ENCODE measurements at regions not wholly inside any gene's neighbourhood (a gene's known extent, or its start where the extent isn't known, plus 50 kb on each side); places are given as distances from the start of the nearest gene placed in this dataset.

DNA sequence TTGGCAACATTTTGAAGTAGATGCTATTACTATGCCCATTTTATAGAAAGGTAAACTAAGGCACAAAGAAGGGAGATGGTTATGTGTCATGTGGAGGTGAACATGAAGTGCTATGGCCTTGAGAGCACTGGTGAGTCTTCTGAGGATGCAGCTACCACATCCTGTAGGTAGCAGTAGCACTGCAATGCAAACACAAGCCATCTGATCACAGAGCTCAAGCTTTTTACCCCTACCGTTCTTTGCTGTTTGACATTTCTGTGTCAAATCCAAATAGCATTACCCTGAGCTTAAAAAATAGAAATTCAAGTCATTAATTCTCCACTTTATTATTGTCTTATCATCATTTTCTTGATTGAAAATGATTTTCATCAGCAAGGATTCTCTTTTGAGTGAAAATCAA, 382.9 kb downstream of the KCTD12 start:
- no peak for DNase-seq
- H3K27ac ChIP-seq, result no peak overlapping the region
- 88 to 94% methylated on average over 1 of the region's 1 CpG for WGBS, 2 donors
- no peak overlapping the region for H3K4me3 ChIP-seq
- ATAC-seq, result no peak
- H3K9me3 ChIP-seq, result no peaks in the 10 kb centered on the region
- no peaks in the 10 kb centered on the region for H3K36me3 ChIP-seq
- H3K4me1 ChIP-seq, result no peaks in the 10 kb centered on the region
- H3K27me3 ChIP-seq, result no peaks in the 10 kb centered on the region
- intact Hi-C loops (cut with DNase I), result no loop called here
- TF ChIP-seq, protein P1, sequence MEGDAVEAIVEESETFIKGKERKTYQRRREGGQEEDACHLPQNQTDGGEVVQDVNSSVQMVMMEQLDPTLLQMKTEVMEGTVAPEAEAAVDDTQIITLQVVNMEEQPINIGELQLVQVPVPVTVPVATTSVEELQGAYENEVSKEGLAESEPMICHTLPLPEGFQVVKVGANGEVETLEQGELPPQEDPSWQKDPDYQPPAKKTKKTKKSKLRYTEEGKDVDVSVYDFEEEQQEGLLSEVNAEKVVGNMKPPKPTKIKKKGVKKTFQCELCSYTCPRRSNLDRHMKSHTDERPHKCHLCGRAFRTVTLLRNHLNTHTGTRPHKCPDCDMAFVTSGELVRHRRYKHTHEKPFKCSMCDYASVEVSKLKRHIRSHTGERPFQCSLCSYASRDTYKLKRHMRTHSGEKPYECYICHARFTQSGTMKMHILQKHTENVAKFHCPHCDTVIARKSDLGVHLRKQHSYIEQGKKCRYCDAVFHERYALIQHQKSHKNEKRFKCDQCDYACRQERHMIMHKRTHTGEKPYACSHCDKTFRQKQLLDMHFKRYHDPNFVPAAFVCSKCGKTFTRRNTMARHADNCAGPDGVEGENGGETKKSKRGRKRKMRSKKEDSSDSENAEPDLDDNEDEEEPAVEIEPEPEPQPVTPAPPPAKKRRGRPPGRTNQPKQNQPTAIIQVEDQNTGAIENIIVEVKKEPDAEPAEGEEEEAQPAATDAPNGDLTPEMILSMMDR (IDR thresholded peaks at IDR 0.05), result no peak

DNA sequence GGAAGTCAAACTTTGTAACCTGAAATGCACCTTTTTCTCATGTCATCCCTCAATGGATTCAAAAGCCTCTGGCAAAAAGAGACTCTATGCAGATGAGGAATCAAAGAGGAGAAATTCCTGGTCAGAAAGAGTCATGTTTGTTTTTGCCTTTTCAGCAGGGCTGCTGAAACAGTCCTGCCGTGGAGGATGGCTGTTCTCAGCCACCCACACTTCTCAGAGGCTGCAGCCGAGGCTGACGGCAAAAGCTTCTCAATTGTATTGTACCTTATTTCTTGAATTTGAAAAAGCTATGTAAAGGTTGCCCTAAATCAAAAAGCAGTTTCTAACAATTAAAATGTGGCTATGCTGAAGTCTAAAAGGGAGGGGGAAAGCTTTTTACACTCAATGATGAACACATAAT, 385.3 kb downstream of the KCTD12 start:
- H3K4me1 ChIP-seq, result peaks cover 0 to 4% (median 0%) of the 10 kb centered on the region in 9 donors
- ATAC-seq (no peak), DNase-seq (no peak)
- H3K9me3 ChIP-seq, result no peaks in the 10 kb centered on the region
- no peak overlapping the region for H3K4me3 ChIP-seq
- intact Hi-C loops (cut with DNase I), result no loop called here
- H3K27me3 ChIP-seq, result no peaks in the 10 kb centered on the region
- WGBS, 2 donors, result 68 to 75% methylated on average over 3 of the region's 3 CpGs
- no peaks in the 10 kb centered on the region for H3K36me3 ChIP-seq
- H3K27ac ChIP-seq, result no peak overlapping the region
- TF ChIP-seq, protein P1 (IDR thresholded peaks at IDR 0.05), result no peak

DNA sequence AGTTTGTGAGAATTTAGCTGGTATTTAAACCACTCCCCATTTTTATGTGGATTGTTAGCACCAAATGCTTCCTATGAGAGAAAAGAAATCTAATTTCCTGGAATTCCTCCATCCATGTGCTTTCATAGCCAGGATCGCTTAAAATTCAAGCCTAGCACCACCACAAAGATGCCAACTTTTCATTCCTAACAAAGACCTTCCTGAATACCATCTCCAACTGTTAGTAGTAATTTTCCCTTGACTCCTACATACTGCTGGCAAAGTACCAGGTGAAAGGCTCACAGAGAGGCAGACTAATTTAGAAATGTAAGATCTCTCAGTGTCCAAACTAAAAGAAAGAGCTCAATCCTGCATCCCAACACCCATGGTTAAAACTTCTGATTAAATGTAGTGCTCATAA, 386.3 kb downstream of the KCTD12 start:
- TF ChIP-seq, protein P1 (IDR thresholded peaks at IDR 0.05), result no peak
- no peak overlapping the region for H3K27ac ChIP-seq
- no peak overlapping the region for H3K4me3 ChIP-seq
- H3K27me3 ChIP-seq, result no peaks in the 10 kb centered on the region
- DNase-seq, result no peak
- intact Hi-C loops (cut with DNase I), result no loop called here
- H3K9me3 ChIP-seq, result no peaks in the 10 kb centered on the region
- peaks cover 0 to 4% (median 0%) of the 10 kb centered on the region in 9 donors for H3K4me1 ChIP-seq
- WGBS, 2 donors, result 55 to 76% methylated on average over 1 of the region's 1 CpG
- H3K36me3 ChIP-seq, result no peaks in the 10 kb centered on the region
- no peak for ATAC-seq

DNA sequence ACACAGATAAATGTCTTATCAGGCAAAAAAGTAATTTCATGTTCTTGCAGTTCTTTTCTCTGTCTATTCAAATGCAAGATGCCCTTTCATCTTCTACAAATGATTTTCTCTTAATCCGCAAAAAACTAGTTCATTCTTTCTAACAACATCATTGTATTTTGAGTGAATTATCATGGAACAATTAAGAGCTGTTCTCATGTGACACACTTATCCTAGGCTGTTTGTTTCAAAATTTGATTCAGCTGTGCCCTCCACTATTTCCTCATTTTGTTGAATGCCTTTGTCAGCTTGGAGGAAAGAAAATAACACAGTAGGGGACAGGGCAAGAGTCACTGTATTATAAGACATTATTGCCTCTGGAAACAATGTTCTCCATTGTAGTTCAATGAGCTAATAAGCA, 396.9 kb downstream of the KCTD12 start:
- Histone ChIP-seq H3K4me1 (no peaks in the 10 kb centered on the region), H3K27ac (no peak overlapping the region), H3K9me3 (no peaks in the 10 kb centered on the region), H3K27me3 (no peaks in the 10 kb centered on the region), H3K36me3 (no peaks in the 10 kb centered on the region), H3K4me3 (no peak overlapping the region)
- DNase-seq, result no peak
- 84 to 93% methylated on average over 1 of the region's 1 CpG for WGBS, 2 donors
- TF ChIP-seq, protein P1 (IDR thresholded peaks at IDR 0.05), result no peak
- ATAC-seq, result no peak
- intact Hi-C loops (cut with DNase I), result no loop called here

DNA sequence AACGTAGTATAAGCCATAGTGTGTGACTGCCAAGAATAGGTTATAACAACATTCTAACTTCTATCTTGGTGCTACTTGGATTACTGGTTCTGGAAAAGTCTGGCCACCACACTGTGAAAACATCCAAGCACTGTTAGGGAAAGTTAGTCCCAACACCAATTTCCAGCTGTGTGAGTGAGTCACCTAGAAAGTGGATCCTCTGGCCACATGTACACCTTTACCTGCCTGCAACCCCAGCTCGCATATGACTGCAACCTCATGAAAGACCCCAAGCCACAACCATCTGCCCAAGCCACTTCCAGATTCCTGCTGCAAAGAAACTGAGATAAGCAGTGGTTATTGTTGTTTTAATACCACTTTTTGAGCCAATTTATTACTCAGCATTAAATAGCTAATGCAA, 404.5 kb downstream of the KCTD12 start:
- intact Hi-C loops (cut with DNase I), result no loop called here
- no peaks in the 10 kb centered on the region for H3K27me3 ChIP-seq
- H3K9me3 ChIP-seq, result no peaks in the 10 kb centered on the region
- H3K4me3 ChIP-seq, result no peak overlapping the region
- no peaks in the 10 kb centered on the region for H3K4me1 ChIP-seq
- H3K36me3 ChIP-seq, result no peaks in the 10 kb centered on the region
- WGBS, 2 donors, result 72 to 75% methylated on average over 2 of the region's 2 CpGs
- no peak overlapping the region for H3K27ac ChIP-seq
- DNase-seq (no peak), ATAC-seq (no peak)
- TF ChIP-seq, protein P1 (IDR thresholded peaks at IDR 0.05), result no peak
